Uterus (tissue), 3 donors: ENCODE measurements at regions not wholly inside any gene's neighbourhood (a gene's known extent, or its start where the extent isn't known, plus 50 kb on each side); places are given as distances from the start of the nearest gene placed in this dataset.

Source experiments
- DNase-seq, 2 donors: peaks; one replicate each; pipeline ENCODE4 v3.0.0-alpha.2; 2019 to 2020
- H3K27ac ChIP-seq, 2 donors: fragments of 200-600 bp; sonication (generic); 1 replicate in 1 of 2; 2 replicates in 1 of 2; pipeline ENCODE4 v1.5.1; 2016 to 2018
- H3K27me3 ChIP-seq, 2 donors: fragments of 200-600 bp; sonication (generic); one replicate each; pipeline ENCODE4 v1.5.1; 2018 to 2019; ENCODE audit warnings: control low read depth in 1 of 2
- H3K36me3 ChIP-seq, 2 donors: fragments of 200-600 bp; sonication (generic); one replicate each; pipeline ENCODE4 v1.5.1; 2019; ENCODE audit warnings: control low read depth in 1 of 2
- H3K4me1 ChIP-seq, 2 donors: fragments of 200-600 bp; sonication (generic); one replicate each; pipeline ENCODE4 v1.5.1; 2018 to 2019; ENCODE audit warnings: control low read depth in 1 of 2
- H3K4me3 ChIP-seq, 2 donors: fragments of 200-600 bp; sonication (generic); 1 replicate in 1 of 2; 2 replicates in 1 of 2; pipeline ENCODE4 v1.5.1; 2018 to 2019; ENCODE audit warnings: mild to moderate bottlenecking in 1 of 2
- H3K9me3 ChIP-seq, 2 donors: fragments of 200-600 bp; sonication (generic); one replicate each; pipeline ENCODE4 v1.5.1; 2019; ENCODE audit warnings: control low read depth in 1 of 2
- CTCF ChIP-seq, 4 experiments: fragments of 200-600 bp in 2 of 4; fragments of 450-650 bp in 2 of 4; sonication (generic) in 2 of 4; IDR thresholded peaks; one replicate each; pipeline ENCODE4 v1.5.1; 2016 to 2019; ENCODE audit warnings: antibody characterized with exemption in 4 of 4, mild to moderate bottlenecking in 2 of 4, moderate library complexity in 1 of 4
- POLR2A ChIP-seq, 2 donors: fragments of 450-650 bp; IDR thresholded peaks; one replicate each; pipeline ENCODE4 v1.6.1; 2016; ENCODE audit warnings: antibody characterized with exemption in 2 of 2, mild to moderate bottlenecking in 1 of 2, moderate library complexity in 1 of 2
- intact Hi-C: fragments of 100-400 bp; cut with DNase I; formaldehyde crosslinking; loops from one replicate; pipeline ENCODE4 v1.15.1; 2023; ENCODE audit warnings: low total_unique reads
- donor health status: DM: yes; HTN: yes; CAD: no.

- H3K4me3 ChIP-seq, result no peak overlapping the region
- H3K4me1 ChIP-seq, result no peaks in the 10 kb centered on the region
- intact Hi-C loops, result no loop called here
- no peaks in the 10 kb centered on the region for H3K9me3 ChIP-seq
- no peak overlapping the region for H3K27ac ChIP-seq
- DNase-seq, result no peak
- no peaks in the 10 kb centered on the region for H3K36me3 ChIP-seq
- H3K27me3 ChIP-seq, result no peaks in the 10 kb centered on the region
- TF ChIP-seq POLR2A (IDR thresholded peaks at IDR 0.05) (no peak), CTCF (IDR thresholded peaks at IDR 0.05) (no peak)
Measured at GRCh38 chr18:22628795-22629510, 211.2 kb upstream of the CTAGE1 start.

GRCh38 chr18:22630980-22631379, 213.3 kb upstream of the CTAGE1 start:
- no peak for TF ChIP-seq CTCF (IDR thresholded peaks at IDR 0.05)
- TF ChIP-seq POLR2A (IDR thresholded peaks at IDR 0.05), result no peak
- no peak overlapping the region for H3K4me3 ChIP-seq
- DNase-seq, result no peak
- no peaks in the 10 kb centered on the region for H3K9me3 ChIP-seq
- no peak overlapping the region for H3K27ac ChIP-seq
- intact Hi-C loops, result no loop called here
- no peaks in the 10 kb centered on the region for H3K27me3 ChIP-seq
- no peaks in the 10 kb centered on the region for H3K36me3 ChIP-seq
- no peaks in the 10 kb centered on the region for H3K4me1 ChIP-seq

GRCh38 chr18:22632191-22632590, 214.5 kb upstream of the CTAGE1 start:
- intact Hi-C loops, result no loop called here
- DNase-seq, result no peak
- Histone ChIP-seq H3K27me3 (no peaks in the 10 kb centered on the region), H3K4me3 (no peak overlapping the region), H3K27ac (no peak overlapping the region), H3K36me3 (no peaks in the 10 kb centered on the region), H3K4me1 (no peaks in the 10 kb centered on the region), H3K9me3 (no peaks in the 10 kb centered on the region)
- TF ChIP-seq POLR2A (IDR thresholded peaks at IDR 0.05) (no peak), CTCF (IDR thresholded peaks at IDR 0.05) (no peak)

GRCh38 chr18:22634464-22634863, 216.7 kb upstream of the CTAGE1 start:
- no peaks in the 10 kb centered on the region for H3K27me3 ChIP-seq
- H3K27ac ChIP-seq, result no peak overlapping the region
- H3K36me3 ChIP-seq, result no peaks in the 10 kb centered on the region
- intact Hi-C loops, result no loop called here
- DNase-seq, result no peak
- no peak for TF ChIP-seq POLR2A (IDR thresholded peaks at IDR 0.05)
- no peak for TF ChIP-seq CTCF (IDR thresholded peaks at IDR 0.05)
- H3K4me1 ChIP-seq, result no peaks in the 10 kb centered on the region
- H3K9me3 ChIP-seq, result no peaks in the 10 kb centered on the region
- H3K4me3 ChIP-seq, result no peak overlapping the region

- intact Hi-C loops, result no loop called here
- no peak for TF ChIP-seq POLR2A (IDR thresholded peaks at IDR 0.05)
- no peak for TF ChIP-seq CTCF (IDR thresholded peaks at IDR 0.05)
- no peak overlapping the region for H3K27ac ChIP-seq
Measured at GRCh38 chr18:22637787-22638186, 220.1 kb upstream of the CTAGE1 start.

More at GRCh38 chr18:22637787-22638186, 220.1 kb upstream of the CTAGE1 start:
- Histone ChIP-seq H3K9me3 (no peaks in the 10 kb centered on the region), H3K27me3 (no peaks in the 10 kb centered on the region), H3K36me3 (no peaks in the 10 kb centered on the region), H3K4me3 (no peak overlapping the region), H3K4me1 (no peaks in the 10 kb centered on the region)
- DNase-seq, result no peak
